HG02840 (cell line): ENCODE measurements at regions not wholly inside any gene's neighbourhood (a gene's known extent, or its start where the extent isn't known, plus 50 kb on each side); places are given as distances from the start of the nearest gene placed in this dataset.

Source experiments
- ATAC-seq: cut with Tn5 transposase; IDR thresholded peaks from one replicate; pipeline ENCODE4 v1.9.1; 2021; ENCODE audit warnings: mild to moderate bottlenecking, moderate library complexity, moderate number of reproducible peaks; ENCODE audit not compliant: unreplicated experiment, low FRiP score

DNA sequence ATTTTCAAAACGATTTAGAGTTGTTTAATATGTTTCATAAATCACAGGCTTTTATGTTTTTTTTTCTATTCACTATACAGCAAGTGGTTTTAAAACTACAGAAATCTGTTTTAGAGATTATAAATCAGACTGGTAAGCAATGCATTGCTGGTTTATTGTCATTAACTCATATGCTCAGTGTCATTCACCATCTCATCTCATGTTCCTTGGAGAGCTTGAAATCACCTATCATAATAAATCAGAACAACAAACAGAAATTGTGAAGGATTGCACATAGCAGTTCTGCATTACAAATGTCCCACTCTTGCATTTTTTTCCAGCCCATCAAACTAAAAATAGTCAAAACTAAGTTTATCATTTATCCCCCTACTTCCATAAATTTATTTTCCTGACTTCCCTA, 470.8 kb downstream of the FSCB start:
- no peak for ATAC-seq

DNA sequence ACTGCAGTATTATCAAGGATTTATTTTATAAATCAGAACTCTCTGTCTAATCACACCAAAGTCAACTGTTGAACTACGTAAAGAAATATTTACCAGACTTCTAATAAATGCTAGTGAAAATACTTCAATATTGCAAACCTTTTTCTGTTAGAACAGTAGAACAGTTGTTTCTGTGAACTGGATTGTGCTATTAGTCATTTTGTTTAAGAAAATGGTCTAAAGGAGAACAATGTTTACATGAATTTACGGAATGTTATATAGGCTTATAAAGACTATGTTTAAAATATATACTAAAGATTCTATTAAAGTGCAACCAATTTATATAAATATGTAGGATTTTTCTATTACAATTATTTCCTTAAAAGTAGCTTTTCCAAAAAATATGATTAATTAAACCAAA, 471.4 kb downstream of the FSCB start:
- no peak for ATAC-seq

DNA sequence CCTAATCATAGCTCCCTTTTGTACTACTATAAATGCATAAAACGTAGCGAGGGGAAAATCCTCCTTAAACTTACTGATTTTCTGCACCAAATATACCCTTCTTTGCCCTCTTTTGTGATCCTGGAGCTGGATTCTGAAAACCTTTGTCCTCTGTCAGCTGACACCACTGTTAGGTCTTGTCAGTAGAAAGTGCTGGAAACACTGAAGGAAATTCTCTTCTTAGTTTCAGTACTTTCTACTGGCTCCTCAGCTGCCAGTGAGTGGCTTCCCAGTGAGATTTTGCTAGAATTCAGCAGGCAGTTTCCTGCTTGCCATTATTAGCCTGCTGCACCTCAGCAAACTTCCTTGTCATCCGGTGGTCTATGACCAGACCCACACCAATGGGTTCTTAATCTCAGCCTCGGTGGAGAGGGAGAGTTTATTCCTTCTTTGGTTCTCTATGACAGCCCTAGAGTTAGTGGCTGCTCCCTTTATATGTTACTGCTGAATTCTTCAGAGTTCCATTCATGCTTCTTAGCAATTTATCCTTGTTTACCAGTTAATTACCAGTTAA, 476.2 kb downstream of the FSCB start:
- no peak for ATAC-seq

DNA sequence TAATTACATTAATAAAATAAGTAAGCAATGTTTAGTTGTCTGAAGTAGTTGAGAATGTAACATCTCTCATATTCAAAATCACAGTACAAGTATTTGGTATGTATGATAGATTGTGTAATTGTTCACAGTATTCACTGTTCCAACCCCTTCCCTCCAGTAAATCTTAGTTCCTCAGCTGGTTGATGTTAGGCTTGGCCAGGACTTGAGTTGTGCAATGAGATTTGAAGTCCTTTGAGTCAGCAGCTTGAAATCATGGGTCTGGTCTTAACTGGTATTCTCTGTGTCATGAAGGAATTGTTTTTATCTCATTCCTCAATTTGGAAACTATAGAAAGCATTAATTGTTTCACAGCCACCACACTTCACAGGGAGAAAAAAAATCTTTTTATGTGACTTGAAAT, 477.1 kb downstream of the FSCB start:
- ATAC-seq: no peak

DNA sequence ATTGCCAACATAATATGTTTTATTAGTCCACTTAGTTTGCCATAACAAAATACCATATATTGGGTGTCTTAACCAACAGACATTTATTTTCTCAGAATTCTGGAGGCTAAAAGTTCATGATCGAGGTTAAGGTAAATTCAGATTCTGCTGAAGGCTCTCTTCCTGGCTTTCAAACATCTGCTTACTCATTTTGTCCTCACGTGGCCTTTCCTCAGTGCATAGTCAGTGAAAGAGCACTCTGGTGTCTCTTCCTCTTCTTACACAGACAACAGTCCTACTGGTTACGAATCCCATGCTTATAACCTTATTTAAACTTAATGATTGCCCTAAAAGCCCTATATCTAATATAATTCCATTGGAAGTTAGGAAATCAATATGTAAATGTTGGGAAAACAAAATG, 479.7 kb downstream of the FSCB start:
- no peak for ATAC-seq

DNA sequence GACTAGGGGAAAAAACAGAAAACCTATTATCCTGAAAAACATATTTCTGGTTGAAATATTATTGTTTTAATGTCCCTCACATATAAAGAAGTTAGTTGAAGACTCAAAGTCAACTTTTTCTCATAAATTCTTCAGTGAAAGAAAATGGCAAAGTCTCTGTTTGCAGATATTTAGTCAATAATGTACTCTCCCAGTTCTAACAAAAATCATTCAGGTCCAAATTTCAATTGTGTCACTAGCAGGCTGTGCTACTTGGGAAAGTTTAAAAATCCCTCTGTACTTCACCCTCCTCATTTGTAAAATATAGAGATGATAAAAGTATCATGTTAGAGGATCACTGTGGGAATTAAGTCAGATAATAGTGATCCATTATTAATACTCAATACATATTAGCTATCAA, 496.5 kb downstream of the FSCB start:
- ATAC-seq: no peak

DNA sequence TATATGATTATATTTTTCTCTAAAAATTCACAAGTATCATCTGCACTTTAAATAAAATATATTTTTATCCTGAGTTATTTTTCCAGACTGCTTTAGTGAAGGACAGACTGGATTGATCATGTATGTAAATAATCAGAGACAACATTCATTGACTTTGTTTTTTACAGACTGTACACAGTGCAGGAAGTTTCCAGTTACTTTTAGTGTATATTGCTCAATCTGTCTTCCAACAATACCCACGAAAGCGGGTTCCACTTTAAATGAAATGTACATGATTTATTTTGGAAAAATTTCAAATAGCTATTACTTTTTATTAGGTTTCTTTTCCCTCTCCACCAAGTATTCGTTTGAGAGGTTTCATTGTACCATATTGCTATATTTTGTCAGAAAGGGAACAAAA, 497.0 kb downstream of the FSCB start:
- ATAC-seq: no peak

DNA sequence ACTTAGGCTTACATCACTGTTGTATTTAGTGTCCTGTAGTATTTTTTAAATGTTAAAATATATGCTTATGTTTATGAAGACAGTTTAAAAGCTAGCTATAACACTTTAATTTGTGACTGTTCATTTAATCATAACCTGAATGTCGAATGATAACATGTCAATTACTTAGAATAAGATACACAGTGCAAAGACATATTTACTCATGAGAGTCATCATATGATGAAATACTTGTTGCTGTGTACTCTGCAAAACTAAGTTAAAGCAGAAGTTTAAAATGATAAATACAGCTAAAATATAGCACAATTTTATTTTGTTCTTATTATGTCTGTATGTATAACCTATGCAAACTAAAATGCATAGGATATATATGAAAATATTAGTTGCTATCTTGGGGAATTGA, 497.4 kb downstream of the FSCB start:
- ATAC-seq: no peak

DNA sequence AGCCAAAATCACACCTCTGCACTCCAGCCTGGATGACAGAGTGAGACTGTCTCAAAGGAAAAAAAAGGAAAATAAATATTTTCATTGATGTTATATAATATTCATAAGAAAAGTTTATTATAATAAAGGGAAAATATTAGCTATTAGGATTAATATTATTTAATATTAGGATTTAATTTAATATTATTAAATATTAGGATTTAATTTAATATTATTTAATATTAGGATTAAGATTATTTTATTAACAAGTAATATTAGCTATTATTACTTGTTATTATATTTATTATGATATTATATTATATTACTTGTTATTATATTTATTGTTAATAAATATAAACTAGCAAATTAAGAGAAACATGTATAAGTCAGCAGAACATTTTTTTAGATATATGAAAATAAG, 518.1 kb downstream of the FSCB start:
- ATAC-seq: no peak

DNA sequence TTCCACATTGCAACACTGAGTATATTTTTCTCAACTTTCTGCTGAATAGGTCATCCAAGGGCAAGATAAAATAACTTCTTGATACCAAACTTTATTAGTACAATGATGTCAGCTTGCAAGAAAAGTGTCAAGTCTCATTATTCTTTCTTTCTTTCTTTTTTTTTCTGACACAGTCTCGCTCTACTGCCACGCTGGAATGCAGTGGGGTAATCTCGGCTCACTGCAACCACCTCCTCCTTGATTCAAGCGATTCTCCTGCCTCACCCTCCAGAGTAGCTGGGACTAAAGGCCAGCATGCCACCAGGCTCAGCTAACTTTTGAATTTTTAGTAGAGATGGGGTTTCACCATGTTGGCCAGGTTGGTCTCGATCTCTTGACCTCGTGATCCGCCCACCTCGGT, 523.4 kb downstream of the FSCB start:
- no peak for ATAC-seq

DNA sequence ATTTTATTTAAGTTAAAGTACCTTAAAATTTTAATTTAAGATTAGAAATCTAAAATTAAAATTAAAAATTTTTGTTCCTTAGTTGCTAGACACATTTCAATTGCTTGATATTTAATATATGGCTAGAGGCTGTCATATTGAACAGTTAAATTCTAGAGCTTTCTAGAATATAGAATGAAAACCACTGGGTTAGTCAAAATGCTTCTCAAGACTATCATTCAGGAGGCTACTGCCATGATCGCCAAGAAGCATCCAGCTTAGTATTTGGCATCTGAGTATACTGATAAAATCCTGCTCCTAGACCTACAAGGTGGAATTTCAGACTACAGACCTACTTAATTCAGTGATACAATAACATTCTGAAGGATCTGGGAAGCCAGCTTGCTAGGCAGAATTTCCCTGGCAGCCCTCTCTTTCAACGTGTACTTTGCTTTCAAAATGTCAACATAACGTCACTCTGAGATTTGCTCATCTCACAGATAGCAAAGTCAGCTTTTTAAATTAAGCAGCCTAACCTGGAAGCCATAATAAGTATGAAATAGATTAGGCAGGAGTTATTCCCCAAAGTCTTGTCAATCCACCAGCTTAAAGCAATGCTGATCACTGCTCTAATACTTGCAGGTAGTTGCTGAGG, 525.8 kb downstream of the FSCB start:
- no peak for ATAC-seq

DNA sequence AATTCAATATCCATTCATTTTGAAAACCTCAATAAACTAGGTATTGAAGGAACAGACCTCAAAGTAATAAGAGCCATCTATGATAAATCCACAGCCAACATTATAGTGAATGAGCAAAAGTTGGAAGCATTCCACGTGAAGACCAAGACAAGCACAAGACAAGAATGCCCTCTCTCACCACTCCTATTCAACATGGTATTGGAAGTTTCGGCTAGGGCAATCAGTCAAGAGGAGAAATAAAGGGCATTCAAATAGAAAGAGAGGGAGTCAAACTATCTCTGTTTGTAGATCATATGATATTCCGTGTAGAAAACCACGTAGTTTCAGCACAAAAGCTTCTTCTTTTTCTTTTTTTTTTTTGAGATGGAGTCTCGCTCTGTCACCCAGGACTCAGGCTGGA, 550.3 kb downstream of the FSCB start:
- no peak for ATAC-seq

DNA sequence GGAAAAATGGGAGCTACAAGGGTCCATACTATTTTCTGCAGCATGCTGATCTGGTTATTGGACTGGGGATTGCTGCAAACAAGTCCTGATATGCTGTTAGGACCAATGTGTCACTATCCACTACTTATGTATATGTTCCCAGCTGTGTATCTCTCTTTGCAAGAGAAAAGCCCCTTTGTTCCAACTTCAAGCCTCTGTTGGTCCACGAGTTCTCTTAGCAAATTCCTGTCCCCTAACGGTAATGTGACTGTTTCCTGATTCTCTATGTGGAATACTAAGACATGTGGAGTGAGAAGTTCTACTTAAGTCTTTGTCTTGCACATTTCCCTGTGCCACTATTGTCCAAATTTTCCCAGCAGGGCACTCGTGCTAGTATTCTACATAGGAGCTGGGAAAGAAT, 557.7 kb downstream of the FSCB start:
- no peak for ATAC-seq

DNA sequence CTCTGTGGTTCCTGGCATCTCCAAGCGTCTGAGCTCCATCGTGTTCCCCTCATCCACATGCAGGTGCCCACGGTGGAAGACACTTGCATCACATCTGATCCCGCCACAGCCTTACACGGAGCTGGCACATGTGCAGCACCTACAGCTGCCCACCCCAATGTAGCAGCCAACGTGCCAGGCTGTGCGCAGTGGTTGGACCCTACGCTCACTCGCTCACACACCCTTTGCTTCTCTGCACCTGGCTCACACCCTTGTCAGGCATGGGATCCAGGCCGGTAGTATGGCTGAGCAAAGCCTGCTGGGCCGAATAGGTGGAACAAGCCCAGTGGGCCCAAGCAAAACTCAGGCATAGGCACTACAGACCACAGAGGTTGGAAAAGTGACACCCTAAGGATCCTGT, 567.2 kb downstream of the FSCB start:
- ATAC-seq: no peak

DNA sequence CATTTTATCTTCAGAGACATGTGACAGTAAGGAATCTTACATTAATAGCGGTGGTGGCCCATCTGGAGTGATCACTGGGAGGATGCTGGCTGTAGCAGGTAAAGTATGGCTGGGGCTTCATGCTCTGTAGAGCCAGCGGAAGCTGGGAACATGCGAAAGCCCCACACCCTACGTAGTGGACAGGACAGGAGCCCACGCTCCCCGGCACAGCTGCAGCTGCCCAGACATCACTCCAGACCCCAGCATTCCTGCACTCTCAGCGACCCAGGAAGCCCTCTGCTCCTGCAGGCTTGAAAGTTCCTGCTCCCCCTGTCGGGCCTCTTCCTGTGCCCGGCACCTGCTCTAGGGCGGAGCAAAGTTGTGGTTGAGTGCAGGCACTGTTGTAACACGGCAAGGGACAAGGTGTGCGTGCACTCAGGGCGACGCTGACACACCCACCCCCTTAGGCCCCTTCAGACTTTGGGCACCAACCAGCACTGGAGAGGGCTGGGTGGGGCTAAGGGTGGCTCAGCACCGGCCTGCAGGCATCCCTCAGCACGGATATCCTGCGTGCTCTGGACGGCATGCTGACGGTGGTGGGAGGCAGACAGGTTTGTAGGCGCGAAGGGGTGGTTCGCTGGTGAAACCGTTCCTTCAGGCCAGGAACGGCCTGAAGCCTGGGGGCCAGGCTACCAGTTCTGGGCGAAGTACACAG, 568.3 kb downstream of the FSCB start:
- ATAC-seq: no peak

DNA sequence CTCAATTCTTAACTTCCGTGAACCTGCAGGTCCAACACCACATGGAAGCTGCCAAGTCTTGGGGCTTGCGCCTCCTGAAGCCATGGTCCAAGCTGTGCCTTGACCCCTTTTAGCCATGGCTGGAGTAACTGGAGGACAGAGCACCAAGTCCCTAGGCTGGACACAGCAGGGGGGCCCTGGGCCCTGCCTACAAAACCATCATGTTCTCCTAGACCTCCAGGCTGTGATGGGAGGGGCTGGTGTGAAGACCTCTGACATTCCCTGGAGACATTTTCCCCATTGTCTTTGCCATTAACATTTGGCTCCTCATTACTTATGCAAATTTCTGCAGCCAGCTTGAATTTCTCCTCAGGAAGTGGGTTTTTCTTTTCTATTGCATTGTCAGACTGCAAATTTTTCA, 570.1 kb downstream of the FSCB start:
- ATAC-seq: no peak

DNA sequence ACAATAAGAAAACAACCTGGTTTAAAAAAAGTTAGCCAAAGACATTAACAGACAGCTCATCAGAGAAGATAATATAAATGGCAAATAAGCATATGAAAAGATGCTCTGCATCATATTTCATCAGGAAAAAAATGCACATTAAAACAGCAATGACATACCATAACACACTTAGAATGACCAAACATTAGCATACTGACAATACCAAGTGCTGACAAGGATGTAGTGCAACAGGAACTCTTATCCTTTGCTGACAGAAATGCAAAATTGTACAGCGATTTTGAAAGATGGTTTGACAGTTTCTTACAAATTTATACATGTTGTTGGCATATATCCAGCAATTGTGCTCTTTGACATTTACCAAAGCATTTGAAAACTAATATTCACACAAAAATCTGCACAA, 573.0 kb downstream of the FSCB start:
- no peak for ATAC-seq

DNA sequence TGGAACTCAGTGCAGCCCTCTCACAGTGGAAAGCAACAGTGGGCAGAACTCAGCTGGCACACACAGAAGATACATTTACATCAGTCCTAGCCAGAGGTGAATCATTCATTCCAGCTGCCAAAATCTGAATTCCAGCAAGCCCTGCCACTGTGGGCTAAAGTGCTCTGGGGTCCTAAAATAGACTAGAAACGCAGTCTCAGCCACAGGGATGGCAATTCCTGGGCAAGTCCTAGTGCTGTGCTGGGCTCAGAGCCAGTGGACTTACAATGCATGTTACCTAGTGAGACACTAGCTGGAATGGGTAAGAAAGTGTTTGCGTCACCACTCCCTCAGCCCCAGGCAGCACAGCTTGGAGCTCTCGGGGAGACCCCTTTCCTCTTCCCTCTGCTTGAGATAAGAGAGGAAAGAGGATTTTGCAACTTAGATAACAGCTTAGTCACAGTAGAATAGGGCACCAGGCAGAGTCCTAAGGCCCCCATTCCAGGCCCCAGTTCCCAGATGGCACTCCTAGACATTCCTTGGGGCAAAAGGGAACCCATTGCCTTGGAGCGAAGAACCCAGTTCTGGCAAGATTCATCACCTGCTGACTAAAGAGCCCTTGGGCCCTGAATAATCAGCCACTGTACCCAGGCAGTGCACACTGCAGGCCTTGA, 592.9 kb downstream of the FSCB start:
- no peak for ATAC-seq

DNA sequence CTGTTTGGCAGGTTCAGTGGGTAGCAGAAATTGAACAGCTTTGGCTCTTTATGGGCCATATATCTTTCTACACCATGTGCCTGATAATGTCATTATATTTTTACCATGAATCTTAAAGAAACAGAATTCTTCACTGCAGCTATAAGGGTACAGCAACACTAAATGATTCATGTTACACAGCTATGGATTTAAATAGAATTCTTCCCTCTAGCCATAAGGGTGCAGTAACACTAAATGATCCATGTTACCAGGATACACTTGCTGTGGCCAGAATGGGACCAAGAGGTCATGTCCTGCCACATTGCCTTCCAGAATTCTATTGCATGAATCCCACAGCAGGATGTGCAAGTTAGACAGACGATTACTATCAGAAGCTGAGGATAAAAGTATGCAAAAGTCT, 603.9 kb downstream of the FSCB start:
- no peak for ATAC-seq

DNA sequence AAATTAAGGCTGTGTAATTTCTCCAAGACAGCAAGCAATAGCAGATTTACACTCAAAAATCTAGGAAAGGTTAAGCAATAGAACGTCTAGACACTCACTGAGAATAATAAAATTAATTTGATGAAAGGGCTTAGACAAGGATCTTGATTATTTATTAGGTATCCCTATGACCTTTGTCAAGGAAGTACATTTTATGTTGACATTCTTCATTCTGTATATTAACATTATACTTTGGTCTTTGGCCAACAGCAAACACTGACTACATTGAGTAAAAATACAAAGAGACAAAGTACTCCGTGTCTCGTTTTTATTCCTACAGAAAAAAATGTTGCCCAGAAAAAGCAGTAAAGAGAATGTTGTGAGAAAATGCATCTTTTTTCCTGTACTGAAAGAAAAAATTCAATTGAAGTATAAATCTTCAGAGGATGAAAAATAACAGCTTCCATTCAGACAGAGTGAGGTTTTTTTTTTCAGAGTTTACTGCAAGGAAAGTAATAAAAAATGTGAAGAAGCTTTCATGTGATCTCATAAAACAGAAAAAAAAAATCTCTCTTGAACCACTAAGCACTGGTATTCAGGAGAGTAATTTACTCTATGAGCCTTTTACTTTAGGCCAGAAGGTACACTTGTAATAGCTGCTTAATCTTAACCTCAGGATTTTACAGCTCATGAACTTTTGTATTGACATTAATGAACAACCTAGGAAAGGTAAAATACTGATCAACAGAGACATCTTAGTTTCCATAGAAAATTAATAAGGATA, 605.0 kb downstream of the FSCB start:
- no peak for ATAC-seq

DNA sequence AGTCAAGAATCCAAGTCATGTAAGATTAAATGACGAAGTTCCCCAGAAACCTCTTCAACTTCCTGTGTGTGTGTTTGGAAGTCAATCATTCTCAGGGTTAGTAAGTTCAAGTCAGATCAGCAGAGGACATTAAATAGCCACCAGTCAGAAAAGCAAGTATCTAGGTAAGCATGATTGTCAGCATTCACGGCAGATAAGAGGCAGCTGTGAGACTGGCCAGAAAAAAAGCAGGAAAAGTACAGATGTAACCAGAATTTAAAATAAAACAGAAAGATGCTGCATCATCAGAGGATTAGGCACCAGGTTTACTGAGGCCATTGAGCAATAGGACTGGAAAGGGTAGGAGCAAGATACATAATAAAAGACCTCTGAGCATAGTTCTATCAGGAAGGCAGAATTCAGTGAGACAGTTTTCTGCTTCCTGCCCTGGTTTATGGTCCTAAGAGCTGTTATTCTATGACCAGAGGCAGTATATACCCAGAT, 606.9 kb downstream of the FSCB start:
- no peak for ATAC-seq
